Adrenal gland (tissue), 9 donors: ENCODE measurements at regions not wholly inside any gene's neighbourhood (a gene's known extent, or its start where the extent isn't known, plus 50 kb on each side); places are given as distances from the start of the nearest gene placed in this dataset.

Source experiments
- DNase-seq, 7 donors: peaks; one replicate each; pipeline ENCODE4 v3.0.0-alpha.2; 2019 to 2020
- H3K27ac ChIP-seq, 5 donors: fragments of 200-600 bp; sonication (generic) in 4 of 5; 1 replicate in 3 of 5; 2 replicates in 2 of 5; pipeline versions ENCODE4 v1.5.1 to v1.8.0; 2016 to 2020; ENCODE audit warnings: mild to moderate bottlenecking in 1 of 5
- H3K27me3 ChIP-seq: fragments of 200-600 bp; 2 replicates; pipeline ENCODE4 v1.8.0; 2021
- H3K36me3 ChIP-seq, 2 donors: fragments of 200-600 bp; replicated peaks in 1 of 2; 1 replicate in 1 of 2; 2 replicates in 1 of 2; pipeline versions ENCODE4 v1.5.1 to v1.8.0; 2018 to 2022
- H3K4me1 ChIP-seq, 2 donors: fragments of 200-600 bp; replicated peaks in 1 of 2; 1 replicate in 1 of 2; 2 replicates in 1 of 2; pipeline versions ENCODE4 v1.5.1 to v1.8.0; 2018 to 2021
- H3K4me3 ChIP-seq, 4 donors: fragments of 200-600 bp; sonication (generic) in 3 of 4; one replicate each; pipeline ENCODE4 v1.5.1; 2016 to 2018
- H3K9me3 ChIP-seq, 3 donors: fragments of 200-600 bp; sonication (generic) in 1 of 3; replicated peaks in 1 of 3; 1 replicate in 2 of 3; 2 replicates in 1 of 3; pipeline versions ENCODE4 v1.5.1 to v1.8.0; 2016 to 2021
- CTCF ChIP-seq, 6 experiments: fragments of 450-650 bp in 4 of 6; fragments of 200-600 bp in 2 of 6; sonication (generic) in 1 of 6; IDR thresholded peaks; 1 replicate in 5 of 6; 2 replicates in 1 of 6; pipeline versions ENCODE4 v1.5.1 to v1.8.0; 2016 to 2021; ENCODE audit warnings: antibody characterized with exemption in 6 of 6, mild to moderate bottlenecking in 2 of 6, moderate library complexity in 1 of 6
- POLR2A ChIP-seq, 2 donors: fragments of 450-650 bp; IDR thresholded peaks; one replicate each; pipeline ENCODE4 v1.6.1; 2017; ENCODE audit warnings: antibody characterized with exemption in 2 of 2, mild to moderate bottlenecking in 2 of 2, moderate library complexity in 1 of 2
- WGBS, 4 donors: extraction: QIAGEN DNeasy Blood & Tissue Kit in 2 of 4; methylation state at CpG; one replicate each; pipeline versions ENCODE4 v1.1.5 to v1.1.7; 2013 to 2017; 5-methylcytosine and 5-hydroxymethylcytosine counted together
- intact Hi-C, 2 donors: fragments of 100-400 bp; cut with DNase I; formaldehyde crosslinking; loops; one replicate each; pipeline versions ENCODE4 v1.14.1 to v1.15.0; 2022 to 2023
- donor health status: healthy with polysubstance abuse.
- donor health status: Bipolar disorder and iron deficiency.
- donor health status: DM: yes; HTN: yes; CAD: no.
- donor health status: DM: no; HTN: no; CAD: no.
- donor health status: DM: no; HTN: no; CAD: no.

GRCh38 chr13:111923991-111924677 is 142.8 kb upstream of the SOX1 start:
- Histone ChIP-seq H3K27me3 (no peaks in the 10 kb centered on the region), H3K27ac (no peak overlapping the region), H3K4me3 (no peak overlapping the region), H3K4me1 (no peaks in the 10 kb centered on the region), H3K36me3 (no peaks in the 10 kb centered on the region), H3K9me3 (no peaks in the 10 kb centered on the region)
- no peak for TF ChIP-seq CTCF (IDR thresholded peaks at IDR 0.05)
- TF ChIP-seq POLR2A (IDR thresholded peaks at IDR 0.05) = no peak
- WGBS, 4 donors = 71 to 76% (median 72%) methylated on average over 15 of the region's 15 CpGs
- no peak for DNase-seq
- intact Hi-C loops = no loop called here

- TF ChIP-seq CTCF (IDR thresholded peaks at IDR 0.05) = no peak
- no peak for TF ChIP-seq POLR2A (IDR thresholded peaks at IDR 0.05)
- no peaks in the 10 kb centered on the region for H3K27me3 ChIP-seq
- no peak overlapping the region for H3K4me3 ChIP-seq
- intact Hi-C loops = no loop called here
- DNase-seq = no peak
- no peaks in the 10 kb centered on the region for H3K9me3 ChIP-seq
- H3K4me1 ChIP-seq = no peaks in the 10 kb centered on the region
- WGBS, 4 donors = 58 to 72% (median 64%) methylated on average over 6 of the region's 6 CpGs
- no peak overlapping the region for H3K27ac ChIP-seq
- H3K36me3 ChIP-seq = no peaks in the 10 kb centered on the region
These were observed 142.3 kb upstream of the SOX1 start for GRCh38 chr13:111924678-111925075.

GRCh38 chr13:111925146-111925875 is 141.6 kb upstream of the SOX1 start:
- Histone ChIP-seq H3K4me3 (no peak overlapping the region), H3K36me3 (no peaks in the 10 kb centered on the region), H3K9me3 (no peaks in the 10 kb centered on the region), H3K27me3 (no peaks in the 10 kb centered on the region), H3K4me1 (no peaks in the 10 kb centered on the region), H3K27ac (no peak overlapping the region)
- TF ChIP-seq POLR2A (IDR thresholded peaks at IDR 0.05) (no peak), CTCF (IDR thresholded peaks at IDR 0.05) (no peak)
- intact Hi-C loops = no loop called here
- DNase-seq = no peak
- 82 to 89% (median 87%) methylated on average over 7 to 13 of the region's 13 CpGs for WGBS, 4 donors

GRCh38 chr13:111926501-111927180 is 140.3 kb upstream of the SOX1 start:
- Histone ChIP-seq H3K4me1 (no peaks in the 10 kb centered on the region), H3K36me3 (no peaks in the 10 kb centered on the region), H3K27me3 (no peaks in the 10 kb centered on the region), H3K4me3 (no peak overlapping the region), H3K27ac (no peak overlapping the region), H3K9me3 (no peaks in the 10 kb centered on the region)
- 72 to 85% (median 77%) methylated on average over 10 to 15 of the region's 15 CpGs for WGBS, 4 donors
- no peak for DNase-seq
- intact Hi-C loops = no loop called here
- TF ChIP-seq POLR2A (IDR thresholded peaks at IDR 0.05) (no peak), CTCF (IDR thresholded peaks at IDR 0.05) (no peak)
